OCI-LY3 (cell line): ENCODE measurements at regions not wholly inside any gene's neighbourhood (a gene's known extent, or its start where the extent isn't known, plus 50 kb on each side); places are given as distances from the start of the nearest gene placed in this dataset.

Source experiments
- H2AFZ ChIP-seq: fragments of 200-600, 300-600 bp; shearing (Covaris generic); 2 replicates; pipeline ENCODE4 v1.6.0; 2014; ENCODE audit warnings: antibody characterized with exemption, low read depth, low read length
- H3K27ac ChIP-seq: fragments of 200-600, 300-600 bp; sonication (generic); 2 replicates; pipeline ENCODE4 v1.5.1; 2014; ENCODE audit warnings: mild to moderate bottlenecking, low read length, moderate library complexity, mixed read lengths
- H3K27me3 ChIP-seq: fragments of 200-600, 300-600 bp; sonication (generic); 2 replicates; pipeline ENCODE4 v1.6.1; 2014; ENCODE audit warnings: low read depth, low read length, mixed read lengths
- H3K36me3 ChIP-seq: fragments of 200-600, 300-600 bp; sonication (generic); replicated peaks from 2 replicates; pipeline ENCODE3; 2014; ENCODE audit warnings: low read depth, low read length, mixed read lengths
- H3K4me1 ChIP-seq: fragments of 300-600, 200-600 bp; sonication (generic); 2 replicates; pipeline ENCODE4 v1.6.1; 2014; ENCODE audit warnings: low read length, mixed read lengths
- H3K4me2 ChIP-seq: fragments of 200-600, 300-600 bp; sonication (generic); 2 replicates; pipeline ENCODE4 v1.6.1; 2014; ENCODE audit warnings: low read length, mixed read lengths
- H3K4me3 ChIP-seq: fragments of 300-600, 200-600 bp; sonication (generic); 2 replicates; pipeline ENCODE4 v1.5.1; 2014; ENCODE audit warnings: antibody characterized with exemption, mild to moderate bottlenecking, low read length, moderate library complexity
- H3K79me2 ChIP-seq: fragments of 300-600, 200-600 bp; shearing (Covaris generic); 2 replicates; pipeline ENCODE4 v1.6.1; 2014; ENCODE audit warnings: mild to moderate bottlenecking, low read length, mixed read lengths
- H3K9ac ChIP-seq: fragments of 300-600, 200-600 bp; shearing (Covaris generic); 2 replicates; pipeline ENCODE4 v1.6.0; 2014; ENCODE audit warnings: mild to moderate bottlenecking, low read length, moderate library complexity
- H3K9me3 ChIP-seq: fragments of 200-600, 300-600 bp; shearing (Covaris generic); 2 replicates; pipeline ENCODE4 v1.6.1; 2014; ENCODE audit warnings: low read length, mixed read lengths; ENCODE audit not compliant: insufficient read depth
- H4K20me1 ChIP-seq: fragments of 200-600, 300-600 bp; sonication (generic); 2 replicates; pipeline ENCODE4 v1.6.1; 2016; ENCODE audit warnings: low read length, mixed read lengths; ENCODE audit not compliant: insufficient read depth
- CTCF ChIP-seq: fragments of 200-600, 300-600 bp; sonication (generic); IDR thresholded peaks from 2 replicates; pipeline ENCODE4 v1.5.1; 2014; ENCODE audit warnings: antibody characterized with exemption, low read length, low read depth
- EZH2phosphoT487 ChIP-seq: fragments of 200-600 bp; shearing (Covaris generic); IDR thresholded peaks from 2 replicates; pipeline ENCODE4 v1.6.1; 2018; ENCODE audit warnings: antibody characterized with exemption, mixed run types, low read depth

DNA sequence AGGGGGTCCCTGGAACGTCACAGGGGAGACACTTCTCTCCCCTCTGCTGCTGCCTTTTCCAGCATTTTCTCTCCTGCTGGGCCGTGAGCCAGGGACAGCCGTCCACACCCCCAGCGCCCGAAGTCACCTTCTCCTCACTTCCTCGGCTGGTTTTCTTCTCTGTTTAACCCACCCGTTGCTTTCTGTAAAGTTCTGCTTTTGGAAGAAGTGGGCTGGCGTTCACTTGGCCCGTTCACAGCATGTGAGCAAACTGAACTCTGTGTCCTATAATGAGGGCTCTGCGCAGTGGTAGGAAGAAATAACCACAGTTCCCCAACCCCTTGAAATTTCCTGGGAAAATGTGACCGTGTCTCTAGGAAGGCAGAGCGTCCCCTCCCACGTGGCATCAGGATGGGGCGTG lies 187.0 kb upstream of the HDAC4 start:
- Histone ChIP-seq H3K36me3 (no peaks in the 10 kb centered on the region), H3K4me3 (no peak overlapping the region), H3K27ac (no peak overlapping the region), H3K4me2 (no peak overlapping the region), H2AFZ (no peak overlapping the region), H3K9me3 (no peaks in the 10 kb centered on the region), H3K79me2 (no peaks in the 10 kb centered on the region), H3K4me1 (no peaks in the 10 kb centered on the region), H3K27me3 (no peaks in the 10 kb centered on the region), H3K9ac (no peak overlapping the region), H4K20me1 (no peaks in the 10 kb centered on the region)
- TF ChIP-seq CTCF (no peak), EZH2phosphoT487 (no peak)

GRCh38 chr2:239587311-239587731 lies 186.5 kb upstream of the HDAC4 start:
- Histone ChIP-seq H2AFZ (no peak overlapping the region), H3K9me3 (no peaks in the 10 kb centered on the region), H4K20me1 (no peaks in the 10 kb centered on the region), H3K79me2 (no peaks in the 10 kb centered on the region), H3K4me1 (no peaks in the 10 kb centered on the region), H3K9ac (no peak overlapping the region), H3K4me2 (no peak overlapping the region), H3K27me3 (no peaks in the 10 kb centered on the region), H3K27ac (no peak overlapping the region), H3K4me3 (no peak overlapping the region), H3K36me3 (no peaks in the 10 kb centered on the region)
- TF ChIP-seq CTCF = no peak
- TF ChIP-seq EZH2phosphoT487 = no peak

- no peaks in the 10 kb centered on the region for H4K20me1 ChIP-seq
- no peaks in the 10 kb centered on the region for H3K9me3 ChIP-seq
- no peak overlapping the region for H2AFZ ChIP-seq
- TF ChIP-seq EZH2phosphoT487 = no peak
- TF ChIP-seq CTCF = no peak
- H3K27me3 ChIP-seq = no peaks in the 10 kb centered on the region
- H3K79me2 ChIP-seq = no peaks in the 10 kb centered on the region
- H3K27ac ChIP-seq = no peak overlapping the region
- H3K4me1 ChIP-seq = no peaks in the 10 kb centered on the region
- no peak overlapping the region for H3K4me2 ChIP-seq
- no peaks in the 10 kb centered on the region for H3K36me3 ChIP-seq
- H3K4me3 ChIP-seq = no peak overlapping the region
- H3K9ac ChIP-seq = no peak overlapping the region
Observed at GRCh38 chr2:239586651-239587310, 186.0 kb upstream of the HDAC4 start.

GRCh38 chr2:239585422-239585821 lies 184.6 kb upstream of the HDAC4 start:
- Histone ChIP-seq H3K4me3 (no peak overlapping the region), H3K4me1 (no peaks in the 10 kb centered on the region), H3K79me2 (no peaks in the 10 kb centered on the region), H2AFZ (no peak overlapping the region), H3K9ac (no peak overlapping the region), H3K9me3 (no peaks in the 10 kb centered on the region), H4K20me1 (no peaks in the 10 kb centered on the region), H3K27ac (no peak overlapping the region), H3K27me3 (no peaks in the 10 kb centered on the region), H3K36me3 (no peaks in the 10 kb centered on the region), H3K4me2 (no peak overlapping the region)
- TF ChIP-seq EZH2phosphoT487 (no peak), CTCF (no peak)
